NCI-H526 treated with DMSO at 0.1 percent for 48 hours (cell line): ENCODE measurements at regions not wholly inside any gene's neighbourhood (a gene's known extent, or its start where the extent isn't known, plus 50 kb on each side); places are given as distances from the start of the nearest gene placed in this dataset.

Source experiments
- DNase-seq: peaks from one replicate; lab custom pipeline; 2025; lab: John Stamatoyannopoulos, UW

GRCh38 chr14:95466506-95466905 lies 49.9 kb downstream of the SYNE3 start:
- DNase-seq, result no peak

GRCh38 chr14:95465936-95466335 lies 50.5 kb downstream of the SYNE3 start:
- DNase-seq, result no peak

- DNase-seq, result no peak
These were observed 51.1 kb downstream of the SYNE3 start for GRCh38 chr14:95465358-95465757.

- DNase-seq, result no peak
These were observed 51.9 kb downstream of the SYNE3 start for GRCh38 chr14:95464514-95464913.

- DNase-seq, result peak; percentile 39
These were observed 52.3 kb downstream of the SYNE3 start for GRCh38 chr14:95464103-95464502.

- DNase-seq, result peak; percentile 62
These were observed 53.1 kb downstream of the SYNE3 start for GRCh38 chr14:95463171-95463901.

- DNase-seq, result no peak
These were observed 54.0 kb downstream of the SYNE3 start for GRCh38 chr14:95462491-95462890.

GRCh38 chr14:95460647-95461478 lies 55.6 kb downstream of the SYNE3 start:
- DNase-seq, result peak; percentile 49

- no peak for DNase-seq
These were observed 57.5 kb downstream of the SYNE3 start for GRCh38 chr14:95458906-95459305.

- DNase-seq, result no peak
These were observed 58.0 kb downstream of the SYNE3 start for GRCh38 chr14:95458459-95458858.

GRCh38 chr14:95456281-95456680 lies 60.2 kb downstream of the SYNE3 start:
- no peak for DNase-seq

- no peak for DNase-seq
These were observed 61.2 kb downstream of the SYNE3 start for GRCh38 chr14:95455246-95455645.

- no peak for DNase-seq
These were observed 62.8 kb downstream of the SYNE3 start for GRCh38 chr14:95453713-95453980.

GRCh38 chr14:95452893-95453712 lies 63.3 kb downstream of the SYNE3 start:
- DNase-seq, result peak; percentile 63

GRCh38 chr14:95452176-95452892 lies 64.1 kb downstream of the SYNE3 start:
- DNase-seq, result peak; percentile 63

- no peak for DNase-seq
These were observed 67.3 kb downstream of the SYNE3 start for GRCh38 chr14:95449131-95449530.

- no peak for DNase-seq
These were observed 70.0 kb downstream of the SYNE3 start for GRCh38 chr14:95446470-95446869.

- DNase-seq, result no peak
These were observed 70.8 kb downstream of the SYNE3 start for GRCh38 chr14:95445676-95446075.

GRCh38 chr14:95445161-95445560 lies 71.3 kb downstream of the SYNE3 start:
- no peak for DNase-seq

GRCh38 chr14:95444132-95445129 lies 72.0 kb downstream of the SYNE3 start:
- DNase-seq, result no peak

- peak; percentile 72 for DNase-seq
These were observed 73.8 kb downstream of the SYNE3 start for GRCh38 chr14:95442633-95443021.
